ENCODE measurements at regions not wholly inside any gene's neighbourhood (a gene's known extent, or its start where the extent isn't known, plus 50 kb on each side); places are given as distances from the start of the nearest gene placed in this dataset.
"Not testable (repeated sequence)": the region's sequence is repeated elsewhere in the genome, so short reads cannot be mapped to it uniquely, and the experiment has no call there.

DNA sequence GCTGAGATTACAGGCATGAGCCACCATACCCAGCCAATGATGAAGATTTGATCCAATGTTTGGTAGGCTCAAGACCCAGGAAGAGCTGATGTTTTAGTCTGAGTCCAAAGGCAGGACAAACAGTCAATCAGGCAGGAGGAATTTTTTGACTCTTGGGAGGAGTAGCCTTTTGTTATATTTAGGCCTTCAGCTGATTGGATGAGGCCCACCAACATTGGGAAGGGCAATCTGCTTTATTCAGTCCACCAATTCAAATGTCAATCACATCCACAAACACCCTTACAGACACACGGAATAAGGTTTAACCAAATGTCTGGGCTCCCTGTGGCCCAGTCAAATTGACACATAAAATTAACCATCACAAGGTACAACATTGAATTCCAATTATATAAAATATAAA, 61.9 kb upstream of the COX20 start:
- TF ChIP-seq, protein P1, sequence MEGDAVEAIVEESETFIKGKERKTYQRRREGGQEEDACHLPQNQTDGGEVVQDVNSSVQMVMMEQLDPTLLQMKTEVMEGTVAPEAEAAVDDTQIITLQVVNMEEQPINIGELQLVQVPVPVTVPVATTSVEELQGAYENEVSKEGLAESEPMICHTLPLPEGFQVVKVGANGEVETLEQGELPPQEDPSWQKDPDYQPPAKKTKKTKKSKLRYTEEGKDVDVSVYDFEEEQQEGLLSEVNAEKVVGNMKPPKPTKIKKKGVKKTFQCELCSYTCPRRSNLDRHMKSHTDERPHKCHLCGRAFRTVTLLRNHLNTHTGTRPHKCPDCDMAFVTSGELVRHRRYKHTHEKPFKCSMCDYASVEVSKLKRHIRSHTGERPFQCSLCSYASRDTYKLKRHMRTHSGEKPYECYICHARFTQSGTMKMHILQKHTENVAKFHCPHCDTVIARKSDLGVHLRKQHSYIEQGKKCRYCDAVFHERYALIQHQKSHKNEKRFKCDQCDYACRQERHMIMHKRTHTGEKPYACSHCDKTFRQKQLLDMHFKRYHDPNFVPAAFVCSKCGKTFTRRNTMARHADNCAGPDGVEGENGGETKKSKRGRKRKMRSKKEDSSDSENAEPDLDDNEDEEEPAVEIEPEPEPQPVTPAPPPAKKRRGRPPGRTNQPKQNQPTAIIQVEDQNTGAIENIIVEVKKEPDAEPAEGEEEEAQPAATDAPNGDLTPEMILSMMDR (IDR thresholded peaks at IDR 0.05; ENCODE audit: insufficient read depth, low read depth, low read length): no peak
- DNase-seq (ENCODE audit: low read depth): no peak
- H3K4me3 ChIP-seq (ENCODE audit: low read depth, low read length): no peak overlapping the region

DNA sequence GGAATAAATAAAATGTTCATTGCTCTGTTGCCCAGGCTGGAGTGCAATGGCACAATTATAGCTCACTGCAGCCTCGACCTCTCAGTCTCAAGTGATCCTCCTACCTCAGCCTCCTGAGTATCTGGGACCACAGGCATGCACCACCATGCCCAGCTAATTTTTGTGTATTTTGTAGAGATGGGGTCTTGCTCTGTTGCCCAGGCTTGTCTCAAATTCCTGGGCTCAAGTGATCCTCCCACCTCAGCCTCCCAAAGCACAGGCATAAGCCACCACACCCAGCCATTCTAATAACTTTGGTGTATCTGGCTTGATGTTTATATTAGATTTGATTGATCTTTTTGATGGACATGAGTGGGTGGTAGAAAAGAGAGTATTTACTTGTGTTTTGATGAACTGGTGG, 58.7 kb upstream of the COX20 start:
- not testable (repeated sequence) for H3K4me3 ChIP-seq (ENCODE audit: low read depth, low read length); DNase-seq (ENCODE audit: low read depth)

DNA sequence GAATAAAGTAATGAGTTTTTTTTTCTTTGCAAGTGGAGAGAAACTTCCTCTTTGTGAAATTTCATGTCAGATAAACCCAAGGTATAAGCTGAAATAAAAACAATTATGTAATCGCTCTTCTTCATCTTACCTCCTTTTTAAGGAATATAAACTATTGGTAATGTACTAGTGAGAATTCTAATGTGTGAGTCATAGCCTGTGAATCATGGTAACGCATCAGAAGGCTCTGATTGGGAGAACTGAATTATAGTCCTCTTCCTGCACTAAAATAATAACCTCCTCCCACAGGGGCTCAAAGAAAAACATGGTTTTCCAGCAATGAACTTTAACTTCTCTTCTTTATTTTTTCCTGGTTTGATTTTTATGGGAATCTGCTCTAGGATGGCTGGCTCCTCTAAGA, 57.1 kb upstream of the COX20 start:
- DNase-seq (ENCODE audit: low read depth): peak; percentile 76
- no peak overlapping the region for H3K4me3 ChIP-seq (ENCODE audit: low read depth, low read length)
- TF ChIP-seq, protein P1 (IDR thresholded peaks at IDR 0.05; ENCODE audit: insufficient read depth, low read depth, low read length): no peak

DNA sequence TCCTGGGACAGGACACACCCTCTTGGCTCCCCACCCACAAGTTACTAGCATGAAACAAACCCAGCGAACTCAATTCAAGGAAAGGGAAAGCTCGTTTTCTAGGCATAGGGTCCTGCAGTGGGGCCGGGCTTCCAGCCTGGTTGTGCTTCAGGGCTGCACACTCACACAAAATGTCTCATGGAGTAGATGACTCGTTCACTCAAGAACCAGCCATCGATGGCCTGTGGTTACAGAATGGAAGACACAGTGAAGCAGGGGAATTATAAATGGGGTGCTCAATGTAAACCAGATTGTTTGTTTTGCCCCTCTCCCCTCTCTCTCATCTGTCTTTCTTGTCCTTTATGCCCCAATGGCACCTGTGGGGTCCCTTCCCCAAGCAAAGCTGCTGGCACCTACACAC, 56.0 kb upstream of the COX20 start:
- DNase-seq (ENCODE audit: low read depth): no peak
- TF ChIP-seq, protein P1 (IDR thresholded peaks at IDR 0.05; ENCODE audit: insufficient read depth, low read depth, low read length): no peak
- H3K4me3 ChIP-seq (ENCODE audit: low read depth, low read length): no peak overlapping the region

DNA sequence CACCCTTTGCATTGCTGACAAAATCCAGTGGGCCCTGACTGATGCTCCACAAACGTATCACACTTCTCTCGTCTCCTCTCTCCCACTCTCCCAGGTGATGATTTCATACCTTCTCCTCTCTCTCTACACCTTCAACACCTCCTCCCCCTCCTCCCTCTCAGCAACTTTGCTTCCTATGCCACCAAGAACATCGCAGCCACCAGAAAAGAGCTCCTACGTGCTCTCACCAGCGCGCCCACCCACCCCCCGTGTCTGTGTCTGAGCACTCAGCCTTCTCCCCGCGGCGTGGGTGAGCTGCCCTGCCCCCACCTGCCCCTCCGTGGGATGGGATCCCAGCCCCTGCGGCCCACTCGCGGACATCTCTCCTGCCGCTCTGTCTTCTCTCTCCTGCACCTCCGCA, 55.1 kb upstream of the COX20 start:
- TF ChIP-seq, protein P1 (IDR thresholded peaks at IDR 0.05; ENCODE audit: insufficient read depth, low read depth, low read length): no peak
- no peak overlapping the region for H3K4me3 ChIP-seq (ENCODE audit: low read depth, low read length)
- DNase-seq (ENCODE audit: low read depth): no peak

DNA sequence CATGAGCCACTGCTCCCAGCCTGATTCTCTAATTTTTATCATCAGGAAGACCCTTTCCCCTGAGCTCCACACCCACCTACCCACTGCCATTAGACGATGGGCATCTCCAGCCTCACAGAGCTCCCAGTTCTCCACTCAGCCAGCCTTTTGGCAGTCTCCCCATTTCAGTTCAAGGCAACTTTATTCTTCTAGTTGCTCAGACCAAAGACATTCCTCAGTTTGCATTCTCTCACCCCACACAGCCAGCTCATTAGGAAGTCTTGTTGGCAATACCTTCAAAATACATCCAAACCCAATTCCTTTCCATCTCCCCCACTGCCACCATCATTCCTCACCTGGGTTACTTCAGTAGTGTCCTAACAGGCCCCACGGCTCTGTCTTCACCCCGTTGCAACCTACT, 53.4 kb upstream of the COX20 start:
- TF ChIP-seq, protein P1 (IDR thresholded peaks at IDR 0.05; ENCODE audit: insufficient read depth, low read depth, low read length): no peak
- H3K4me3 ChIP-seq (ENCODE audit: low read depth, low read length): no peak overlapping the region
- DNase-seq (ENCODE audit: low read depth): no peak

DNA sequence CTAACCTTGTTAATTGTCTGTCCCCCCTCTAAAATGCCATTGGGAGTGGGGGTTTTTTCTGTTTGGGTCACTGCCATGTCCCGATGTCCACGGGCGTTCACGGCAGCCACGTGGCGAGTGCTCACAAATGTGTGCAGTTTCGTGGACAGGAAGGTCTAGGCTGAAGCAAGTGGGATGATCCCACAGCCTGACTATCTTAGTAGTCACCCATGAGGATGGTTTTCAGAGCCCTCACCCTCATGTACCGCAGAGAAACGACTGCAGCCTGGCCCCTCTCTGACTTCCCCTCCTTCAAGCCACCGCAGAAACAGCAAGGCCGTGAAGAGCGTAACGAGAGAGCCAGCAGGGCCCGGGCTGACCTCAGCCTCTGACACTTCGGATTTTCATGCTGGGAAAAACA, 52.3 kb upstream of the COX20 start:
- DNase-seq (ENCODE audit: low read depth): no peak
- TF ChIP-seq, protein P1 (IDR thresholded peaks at IDR 0.05; ENCODE audit: insufficient read depth, low read depth, low read length): no peak
- H3K4me3 ChIP-seq (ENCODE audit: low read depth, low read length): no peak overlapping the region

All from fibroblast of villous mesenchyme (primary cell).